VCaP (cell line): ENCODE measurements at regions not wholly inside any gene's neighbourhood (a gene's known extent, or its start where the extent isn't known, plus 50 kb on each side); places are given as distances from the start of the nearest gene placed in this dataset.

Source experiments
- H3K27ac ChIP-seq: fragments of 450-650 bp; 2 replicates; pipeline ENCODE4 v1.5.1; 2017
- TF ChIP-seq, protein P1 (sequence below): fragments of 450-650 bp; conservative IDR thresholded peaks from 2 replicates; pipeline ENCODE4 v1.5.1; 2017; ENCODE audit warnings: mild to moderate bottlenecking, moderate library complexity

DNA sequence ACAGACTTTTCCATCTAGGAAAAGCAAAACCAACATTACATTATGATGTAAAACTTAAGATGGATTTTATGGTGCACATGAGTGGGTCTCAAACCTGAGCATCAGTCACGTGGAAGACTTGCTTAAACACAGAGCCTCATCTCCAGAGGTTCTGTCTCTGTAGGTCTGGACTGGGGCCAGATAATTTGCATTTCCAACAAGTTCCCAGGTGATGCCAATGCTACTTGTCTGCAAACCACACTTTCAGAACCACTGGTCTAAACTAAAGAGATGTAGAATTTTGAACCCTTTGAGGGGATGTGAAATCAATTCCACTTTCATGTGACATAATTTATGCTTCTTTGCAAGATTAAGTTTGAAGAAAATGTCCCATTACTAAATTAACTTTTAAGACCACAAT, 522.8 kb downstream of the MBD2 start:
- TF ChIP-seq, protein P1, sequence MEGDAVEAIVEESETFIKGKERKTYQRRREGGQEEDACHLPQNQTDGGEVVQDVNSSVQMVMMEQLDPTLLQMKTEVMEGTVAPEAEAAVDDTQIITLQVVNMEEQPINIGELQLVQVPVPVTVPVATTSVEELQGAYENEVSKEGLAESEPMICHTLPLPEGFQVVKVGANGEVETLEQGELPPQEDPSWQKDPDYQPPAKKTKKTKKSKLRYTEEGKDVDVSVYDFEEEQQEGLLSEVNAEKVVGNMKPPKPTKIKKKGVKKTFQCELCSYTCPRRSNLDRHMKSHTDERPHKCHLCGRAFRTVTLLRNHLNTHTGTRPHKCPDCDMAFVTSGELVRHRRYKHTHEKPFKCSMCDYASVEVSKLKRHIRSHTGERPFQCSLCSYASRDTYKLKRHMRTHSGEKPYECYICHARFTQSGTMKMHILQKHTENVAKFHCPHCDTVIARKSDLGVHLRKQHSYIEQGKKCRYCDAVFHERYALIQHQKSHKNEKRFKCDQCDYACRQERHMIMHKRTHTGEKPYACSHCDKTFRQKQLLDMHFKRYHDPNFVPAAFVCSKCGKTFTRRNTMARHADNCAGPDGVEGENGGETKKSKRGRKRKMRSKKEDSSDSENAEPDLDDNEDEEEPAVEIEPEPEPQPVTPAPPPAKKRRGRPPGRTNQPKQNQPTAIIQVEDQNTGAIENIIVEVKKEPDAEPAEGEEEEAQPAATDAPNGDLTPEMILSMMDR, result no peak
- no peak overlapping the region for H3K27ac ChIP-seq

GRCh38 chr18:53698907-53699306, 525.6 kb downstream of the MBD2 start:
- no peak overlapping the region for H3K27ac ChIP-seq
- TF ChIP-seq, protein P1, result peak; percentile 89

DNA sequence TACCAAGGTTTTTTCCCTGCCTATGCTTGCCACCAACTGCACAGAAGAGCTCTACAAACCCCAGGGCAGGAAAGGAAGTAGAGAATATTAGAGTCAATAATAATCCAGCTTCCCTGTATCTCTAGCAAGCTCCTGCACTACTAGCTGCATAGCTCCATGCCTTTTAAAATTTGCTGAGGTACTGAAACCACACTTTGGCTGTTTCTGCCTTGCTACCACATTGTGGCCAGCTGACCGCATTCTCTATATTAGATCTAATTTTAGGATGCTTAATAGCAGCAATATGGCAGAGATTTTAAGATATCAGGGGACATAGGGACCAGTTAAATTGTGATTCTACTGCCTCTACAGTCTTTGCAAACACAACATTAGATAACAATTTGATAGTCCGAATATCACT, 534.6 kb downstream of the MBD2 start:
- TF ChIP-seq, protein P1, result no peak
- H3K27ac ChIP-seq, result no peak overlapping the region

GRCh38 chr18:53686965-53687364, 537.5 kb downstream of the MBD2 start:
- TF ChIP-seq, protein P1, result peak; percentile 56
- no peak overlapping the region for H3K27ac ChIP-seq

DNA sequence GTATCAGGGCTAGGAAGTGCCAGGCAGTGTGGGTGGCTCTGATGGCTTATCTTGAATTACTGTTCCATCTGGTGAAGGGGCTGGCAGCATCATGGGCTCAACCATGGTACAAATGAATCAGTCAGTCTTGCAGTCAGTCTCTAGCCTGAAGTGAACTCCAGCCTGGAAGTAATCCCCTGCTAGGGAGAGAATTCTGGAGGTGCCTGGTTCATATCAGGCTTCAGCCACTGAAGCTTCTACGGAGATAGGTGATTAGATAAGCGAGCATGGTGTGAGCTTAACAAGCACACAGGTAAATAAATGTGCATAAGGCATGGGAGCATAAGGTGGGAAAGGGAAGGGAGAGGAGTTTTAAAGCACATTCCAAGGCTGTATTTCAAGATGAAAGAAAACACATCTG, 541.7 kb downstream of the MBD2 start:
- H3K27ac ChIP-seq, result no peak overlapping the region
- TF ChIP-seq, protein P1, result no peak

DNA sequence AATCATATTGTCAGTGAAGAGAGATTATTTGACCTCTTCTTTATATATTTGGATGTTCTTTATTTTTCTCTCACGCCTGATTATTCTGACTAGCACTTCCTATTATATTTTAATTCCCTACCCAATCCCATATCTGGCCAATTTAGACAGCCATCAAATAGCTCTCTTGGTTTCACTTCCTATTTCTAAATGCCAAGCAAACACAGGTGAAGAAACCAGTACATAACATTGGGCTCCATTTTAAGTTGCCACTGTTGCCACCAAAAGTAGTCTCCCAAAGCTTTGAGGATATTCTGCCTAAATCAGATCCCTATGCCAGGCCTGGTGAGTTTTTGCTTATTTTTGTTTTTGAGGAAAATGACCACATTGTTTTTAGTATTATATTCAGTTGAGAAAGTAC, 547.0 kb downstream of the MBD2 start:
- H3K27ac ChIP-seq, result no peak overlapping the region
- TF ChIP-seq, protein P1, result no peak

GRCh38 chr18:53665701-53666100, 558.8 kb downstream of the MBD2 start:
- TF ChIP-seq, protein P1, result no peak
- H3K27ac ChIP-seq, result no peak overlapping the region

- TF ChIP-seq, protein P1, result no peak
- H3K27ac ChIP-seq, result no peak overlapping the region
Measured at GRCh38 chr18:53664575-53664974, 559.9 kb downstream of the MBD2 start.
